Neural progenitor cell (in vitro differentiated cells): ENCODE measurements at regions not wholly inside any gene's neighbourhood (a gene's known extent, or its start where the extent isn't known, plus 50 kb on each side); places are given as distances from the start of the nearest gene placed in this dataset.

Experiments used
- CTCF ChIP-seq: fragments of 200-600 bp; sonication (generic); IDR thresholded peaks from 2 replicates; pipeline ENCODE4 v1.5.1; 2017; ENCODE audit warnings: antibody characterized with exemption, mild to moderate bottlenecking
- EZH2 ChIP-seq: fragments of 200-600 bp; sonication (generic); IDR thresholded peaks from 2 replicates; pipeline ENCODE4 v1.6.1; 2017; ENCODE audit warnings: antibody characterized with exemption, mild to moderate bottlenecking, moderate library complexity

DNA sequence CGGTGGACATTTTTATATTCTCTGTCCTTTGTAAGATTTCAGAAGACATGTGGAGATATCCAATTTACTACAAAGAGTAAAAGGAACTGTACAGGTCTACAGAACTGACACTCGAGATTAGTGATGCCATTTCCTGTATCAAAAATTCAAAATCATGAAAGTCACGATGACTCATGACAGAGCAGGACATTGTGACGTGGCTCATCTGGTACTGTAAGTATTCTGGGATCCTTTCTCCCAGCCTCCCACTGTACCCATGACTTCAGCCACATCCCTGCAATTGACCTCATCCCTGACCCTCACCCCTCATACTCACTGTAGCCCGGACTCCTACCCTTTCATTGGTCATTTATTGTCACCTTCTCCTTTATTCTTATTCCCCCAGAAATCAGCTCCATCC lies 736.5 kb downstream of the EPHA4 start:
- no peak for TF ChIP-seq CTCF
- TF ChIP-seq EZH2, result no peak
